ENCODE measurements at regions not wholly inside any gene's neighbourhood (a gene's known extent, or its start where the extent isn't known, plus 50 kb on each side); places are given as distances from the start of the nearest gene placed in this dataset.

GRCh38 chrX:43350935-43351334 is 305.2 kb upstream of the MAOA start:
- DNase-seq (ENCODE audit: low spot score), result no peak
- H3K4me3 ChIP-seq (ENCODE audit: low read depth in 1 of 3, low read length in 3 of 3), result no peak overlapping the region
- H3K27me3 ChIP-seq (ENCODE audit: control insufficient read depth in 4 of 4, insufficient read depth in 4 of 4, low read length in 3 of 4), result no peaks in the 10 kb centered on the region
- H3K4me1 ChIP-seq (ENCODE audit: control insufficient read depth in 4 of 4, insufficient read depth in 4 of 4, low read length in 3 of 4), result no peaks in the 10 kb centered on the region
- WGBS, result 87% methylated on average over 4 of the region's 4 CpGs
- no peak overlapping the region for H3K9ac ChIP-seq (ENCODE audit: low read depth in 1 of 2, low read length in 2 of 2)
- H3K9me3 ChIP-seq (ENCODE audit: control insufficient read depth in 4 of 4, low read length in 3 of 4), result no peaks in the 10 kb centered on the region
- no peak for TF ChIP-seq TAF1 (conservative IDR thresholded peaks at IDR 0.05)
- TF ChIP-seq GABPA (IDR thresholded peaks at IDR 0.05 in 1 of 2, conservative IDR thresholded peaks at IDR 0.05 in 1 of 2), result no peak
- TF ChIP-seq FOXA2 (IDR thresholded peaks at IDR 0.05), result no peak
- TF ChIP-seq, protein P1, sequence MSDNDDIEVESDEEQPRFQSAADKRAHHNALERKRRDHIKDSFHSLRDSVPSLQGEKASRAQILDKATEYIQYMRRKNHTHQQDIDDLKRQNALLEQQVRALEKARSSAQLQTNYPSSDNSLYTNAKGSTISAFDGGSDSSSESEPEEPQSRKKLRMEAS (IDR thresholded peaks at IDR 0.05), result no peak
- TF ChIP-seq RXRA (IDR thresholded peaks at IDR 0.05), result no peak
- TF ChIP-seq REST (IDR thresholded peaks at IDR 0.05), result no peak
- no peak for TF ChIP-seq HNF4G (IDR thresholded peaks at IDR 0.05)
- TF ChIP-seq, protein P2, sequence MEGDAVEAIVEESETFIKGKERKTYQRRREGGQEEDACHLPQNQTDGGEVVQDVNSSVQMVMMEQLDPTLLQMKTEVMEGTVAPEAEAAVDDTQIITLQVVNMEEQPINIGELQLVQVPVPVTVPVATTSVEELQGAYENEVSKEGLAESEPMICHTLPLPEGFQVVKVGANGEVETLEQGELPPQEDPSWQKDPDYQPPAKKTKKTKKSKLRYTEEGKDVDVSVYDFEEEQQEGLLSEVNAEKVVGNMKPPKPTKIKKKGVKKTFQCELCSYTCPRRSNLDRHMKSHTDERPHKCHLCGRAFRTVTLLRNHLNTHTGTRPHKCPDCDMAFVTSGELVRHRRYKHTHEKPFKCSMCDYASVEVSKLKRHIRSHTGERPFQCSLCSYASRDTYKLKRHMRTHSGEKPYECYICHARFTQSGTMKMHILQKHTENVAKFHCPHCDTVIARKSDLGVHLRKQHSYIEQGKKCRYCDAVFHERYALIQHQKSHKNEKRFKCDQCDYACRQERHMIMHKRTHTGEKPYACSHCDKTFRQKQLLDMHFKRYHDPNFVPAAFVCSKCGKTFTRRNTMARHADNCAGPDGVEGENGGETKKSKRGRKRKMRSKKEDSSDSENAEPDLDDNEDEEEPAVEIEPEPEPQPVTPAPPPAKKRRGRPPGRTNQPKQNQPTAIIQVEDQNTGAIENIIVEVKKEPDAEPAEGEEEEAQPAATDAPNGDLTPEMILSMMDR (IDR thresholded peaks at IDR 0.05; ENCODE audit: low read depth, low read length, missing input control), result no peak
- TF ChIP-seq, protein P3, sequence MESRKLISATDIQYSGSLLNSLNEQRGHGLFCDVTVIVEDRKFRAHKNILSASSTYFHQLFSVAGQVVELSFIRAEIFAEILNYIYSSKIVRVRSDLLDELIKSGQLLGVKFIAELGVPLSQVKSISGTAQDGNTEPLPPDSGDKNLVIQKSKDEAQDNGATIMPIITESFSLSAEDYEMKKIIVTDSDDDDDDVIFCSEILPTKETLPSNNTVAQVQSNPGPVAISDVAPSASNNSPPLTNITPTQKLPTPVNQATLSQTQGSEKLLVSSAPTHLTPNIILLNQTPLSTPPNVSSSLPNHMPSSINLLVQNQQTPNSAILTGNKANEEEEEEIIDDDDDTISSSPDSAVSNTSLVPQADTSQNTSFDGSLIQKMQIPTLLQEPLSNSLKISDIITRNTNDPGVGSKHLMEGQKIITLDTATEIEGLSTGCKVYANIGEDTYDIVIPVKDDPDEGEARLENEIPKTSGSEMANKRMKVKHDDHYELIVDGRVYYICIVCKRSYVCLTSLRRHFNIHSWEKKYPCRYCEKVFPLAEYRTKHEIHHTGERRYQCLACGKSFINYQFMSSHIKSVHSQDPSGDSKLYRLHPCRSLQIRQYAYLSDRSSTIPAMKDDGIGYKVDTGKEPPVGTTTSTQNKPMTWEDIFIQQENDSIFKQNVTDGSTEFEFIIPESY (IDR thresholded peaks at IDR 0.05), result no peak
- TF ChIP-seq HNF4A (conservative IDR thresholded peaks at IDR 0.05), result no peak
- no peak for TF ChIP-seq JUND (IDR thresholded peaks at IDR 0.05)
- no peak for TF ChIP-seq FOXA1 (IDR thresholded peaks at IDR 0.05)
- no peak for TF ChIP-seq EGR1 (IDR thresholded peaks at IDR 0.05; ENCODE audit: low read depth in 2 of 2)
- TF ChIP-seq YY1 (IDR thresholded peaks at IDR 0.05), result no peak
- TF ChIP-seq RAD21 (IDR thresholded peaks at IDR 0.05), result no peak
- TF ChIP-seq ATF3 (IDR thresholded peaks at IDR 0.05), result no peak
- no peak overlapping the region for H3K27ac ChIP-seq (ENCODE audit: low read depth in 1 of 2, low read length in 2 of 2)
- H3K36me3 ChIP-seq (ENCODE audit: control insufficient read depth in 4 of 4, insufficient read depth in 3 of 4, low read depth in 1 of 4, low read length in 3 of 4), result no peaks in the 10 kb centered on the region

DNA sequence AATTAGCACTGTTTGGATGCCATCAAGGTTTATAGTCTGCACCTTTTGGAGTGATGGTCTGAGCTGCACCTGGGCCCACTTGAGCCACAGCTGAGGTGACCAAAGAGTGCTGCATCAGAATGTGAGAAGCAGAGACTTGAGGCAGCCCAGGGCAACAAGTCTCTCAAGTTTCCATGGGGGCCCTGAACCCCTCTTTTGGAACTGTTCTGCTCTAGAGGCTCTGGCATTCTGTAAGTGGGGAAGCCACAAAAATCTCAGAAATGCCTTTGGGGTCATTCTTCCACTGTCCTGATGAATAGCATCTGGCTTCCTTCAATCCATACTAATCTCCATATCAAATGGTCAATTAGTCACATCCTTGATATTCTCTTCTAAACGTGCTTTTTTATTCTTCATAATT is 298.4 kb upstream of the MAOA start:
- no peaks in the 10 kb centered on the region for H3K27me3 ChIP-seq (ENCODE audit: control insufficient read depth in 4 of 4, insufficient read depth in 4 of 4, low read length in 3 of 4)
- H3K27ac ChIP-seq (ENCODE audit: low read depth in 1 of 2, low read length in 2 of 2), result no peak overlapping the region
- no peaks in the 10 kb centered on the region for H3K36me3 ChIP-seq (ENCODE audit: control insufficient read depth in 4 of 4, insufficient read depth in 3 of 4, low read depth in 1 of 4, low read length in 3 of 4)
- WGBS, result 42% methylated on average over 1 of the region's 1 CpG
- TF ChIP-seq TAF1 (conservative IDR thresholded peaks at IDR 0.05) (no peak), GABPA (IDR thresholded peaks at IDR 0.05 in 1 of 2, conservative IDR thresholded peaks at IDR 0.05 in 1 of 2) (no peak), FOXA1 (IDR thresholded peaks at IDR 0.05) (no peak), RXRA (IDR thresholded peaks at IDR 0.05) (no peak), JUND (IDR thresholded peaks at IDR 0.05) (no peak), RAD21 (IDR thresholded peaks at IDR 0.05) (no peak), FOXA2 (IDR thresholded peaks at IDR 0.05) (no peak), YY1 (IDR thresholded peaks at IDR 0.05) (no peak), EGR1 (IDR thresholded peaks at IDR 0.05; ENCODE audit: low read depth in 2 of 2) (no peak), REST (IDR thresholded peaks at IDR 0.05) (no peak), HNF4A (conservative IDR thresholded peaks at IDR 0.05) (no peak)
- TF ChIP-seq, protein P3 (IDR thresholded peaks at IDR 0.05), result no peak
- H3K4me3 ChIP-seq (ENCODE audit: low read depth in 1 of 3, low read length in 3 of 3), result no peak overlapping the region
- DNase-seq (ENCODE audit: low spot score), result no peak
- H3K9ac ChIP-seq (ENCODE audit: low read depth in 1 of 2, low read length in 2 of 2), result no peak overlapping the region
- no peaks in the 10 kb centered on the region for H3K9me3 ChIP-seq (ENCODE audit: control insufficient read depth in 4 of 4, low read length in 3 of 4)
- no peaks in the 10 kb centered on the region for H3K4me1 ChIP-seq (ENCODE audit: control insufficient read depth in 4 of 4, insufficient read depth in 4 of 4, low read length in 3 of 4)

Data from liver (tissue), 8 donors.